OCI-LY7 (cell line): ENCODE measurements at regions not wholly inside any gene's neighbourhood (a gene's known extent, or its start where the extent isn't known, plus 50 kb on each side); places are given as distances from the start of the nearest gene placed in this dataset.

Experiments used
- BruUV-seq: library from RNA; stranded (reverse); fragments of 400-500 nt; replicated peaks from 2 replicates; lab custom pipeline; 2021; lab: Mats Ljungman, UMichigan
- CTCF ChIA-PET: fragments of 300-600 bp; sonication (Branson Sonifier 250); formaldehyde crosslinking; loops from one replicate; lab custom pipeline; 2022; ENCODE audit warnings: antibody characterized with exemption; ENCODE audit not compliant: unreplicated experiment; lab: Charles Lee
- POLR2A ChIA-PET: fragments of 300-600 bp; sonication (Branson Sonifier 250); formaldehyde crosslinking; loops from one replicate; lab custom pipeline; 2022; ENCODE audit warnings: antibody characterized with exemption; lab: Charles Lee
- DNase-seq: peaks from one replicate; pipeline ENCODE4 v3.0.0-alpha.2; 2015; ENCODE audit warnings: low spot score
- H2AFZ ChIP-seq: fragments of 200-600 bp; sonication (generic), shearing (Covaris generic); 2 replicates; pipeline ENCODE4 v1.6.1; 2014; ENCODE audit warnings: mild to moderate bottlenecking, antibody characterized with exemption, low read length, moderate library complexity
- H3K27ac ChIP-seq: fragments of 200-600 bp; sonication (generic); 2 replicates; pipeline ENCODE4 v1.5.1; 2014; ENCODE audit warnings: mixed run types, low read depth, mild to moderate bottlenecking, moderate library complexity, low read length, inconsistent platforms; ENCODE audit not compliant: poor library complexity, severe bottlenecking
- H3K36me3 ChIP-seq: fragments of 200-600 bp; sonication (generic); 2 replicates; pipeline ENCODE4 v1.6.1; 2014; ENCODE audit warnings: mild to moderate bottlenecking, antibody characterized with exemption, low read length, moderate library complexity, mixed read lengths; ENCODE audit not compliant: insufficient read depth
- H3K4me1 ChIP-seq: fragments of 200-600 bp; sonication (generic); 2 replicates; pipeline ENCODE4 v1.5.1; 2014; ENCODE audit warnings: mild to moderate bottlenecking, low read length; ENCODE audit not compliant: insufficient read depth, poor library complexity, severe bottlenecking
- H3K4me2 ChIP-seq: fragments of 200-600 bp; sonication (generic); 2 replicates; pipeline ENCODE4 v1.6.1; 2014; ENCODE audit warnings: mild to moderate bottlenecking, low read length
- H3K4me3 ChIP-seq: fragments of 200-600 bp; sonication (generic); 2 replicates; pipeline ENCODE4 v1.5.1; 2014; ENCODE audit warnings: mild to moderate bottlenecking, low read depth, low read length; ENCODE audit not compliant: poor library complexity, severe bottlenecking
- H3K79me2 ChIP-seq: fragments of 200-600 bp; sonication (generic); 2 replicates; pipeline ENCODE4 v1.6.1; 2016; ENCODE audit warnings: low read depth, mild to moderate bottlenecking, low read length, moderate library complexity, mixed read lengths; ENCODE audit not compliant: insufficient read depth
- H3K9me2 ChIP-seq: fragments of 200-600 bp; sonication (generic); 2 replicates; pipeline ENCODE4 v1.6.1; 2016; ENCODE audit warnings: mild to moderate bottlenecking, low read length, mixed read lengths; ENCODE audit not compliant: insufficient read depth
- H3K9me3 ChIP-seq: fragments of 200-600 bp; sonication (generic); 2 replicates; pipeline ENCODE4 v1.6.1; 2014; ENCODE audit warnings: mild to moderate bottlenecking, mixed run types, low read length, mixed read lengths
- H4K20me1 ChIP-seq: fragments of 200-600 bp; sonication (generic); 2 replicates; pipeline ENCODE4 v1.6.1; 2014; ENCODE audit warnings: mild to moderate bottlenecking, antibody characterized with exemption, low read length, moderate library complexity, mixed read lengths; ENCODE audit not compliant: insufficient read depth
- CTCF ChIP-seq: fragments of 200-600 bp; sonication (generic); conservative IDR thresholded peaks from 2 replicates; pipeline ENCODE4 v1.5.1; 2014; ENCODE audit warnings: mild to moderate bottlenecking, antibody characterized with exemption, low read length, moderate library complexity, mixed read lengths
- EZH2phosphoT487 ChIP-seq: fragments of 200-600 bp; sonication (generic); IDR thresholded peaks from 2 replicates; pipeline ENCODE4 v1.6.1; 2018; ENCODE audit warnings: low read depth, borderline replicate concordance, mild to moderate bottlenecking, mixed run types, antibody characterized with exemption, low read length, moderate library complexity, mixed read lengths
- intact Hi-C: fragments of 100-400 bp; cut with micrococcal nuclease; formaldehyde crosslinking; loops from one replicate; pipeline ENCODE4 v1.10.0; 2022; ENCODE audit not compliant: unreplicated experiment

DNA sequence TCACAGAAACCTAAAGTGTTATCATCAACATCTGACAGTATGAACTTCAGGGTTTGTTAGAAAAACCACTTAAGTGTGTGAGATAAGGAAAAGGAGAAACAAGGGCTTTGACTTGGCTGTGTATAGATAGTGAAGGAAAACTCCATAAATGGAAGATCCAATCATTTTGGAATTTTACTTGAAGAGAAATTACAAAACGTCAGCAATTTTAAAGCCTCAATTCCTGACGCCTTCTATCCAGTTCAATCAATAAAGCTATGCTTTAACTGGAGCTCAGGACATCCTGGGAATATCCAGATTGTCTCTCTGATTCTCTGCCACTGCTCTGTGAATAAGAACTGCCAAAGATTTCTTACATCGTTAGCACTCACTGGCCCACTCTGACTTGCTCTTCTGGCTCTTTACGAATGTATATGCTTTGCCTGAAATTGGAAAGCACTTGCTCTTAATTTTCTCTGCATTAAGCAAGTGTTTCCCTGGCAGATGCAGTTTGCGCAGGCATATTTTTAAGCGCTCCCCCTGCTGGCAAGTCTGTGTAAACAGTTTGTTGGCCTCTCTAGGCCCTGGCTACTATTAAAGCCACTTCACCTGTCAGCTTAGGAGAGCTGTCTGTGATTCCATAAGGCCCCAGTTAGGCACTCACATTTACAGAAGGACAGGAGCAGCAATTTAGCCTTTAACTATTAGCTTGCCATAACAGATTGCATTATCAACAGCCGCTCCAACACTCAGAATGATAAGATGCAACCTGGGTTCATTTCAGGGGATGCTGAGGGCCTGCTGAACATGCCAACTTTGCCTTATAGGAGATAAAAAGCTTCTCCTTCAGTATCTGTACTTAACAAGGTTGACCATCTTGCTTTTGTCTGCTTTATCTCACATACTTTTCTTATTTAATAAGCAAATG lies 251.4 kb upstream of the DDX53 start:
- Histone ChIP-seq H3K9me2 (no peaks in the 10 kb centered on the region), H3K27ac (no peak overlapping the region), H3K9me3 (no peaks in the 10 kb centered on the region), H3K4me1 (no peaks in the 10 kb centered on the region), H3K79me2 (no peaks in the 10 kb centered on the region), H4K20me1 (no peaks in the 10 kb centered on the region), H2AFZ (no peak overlapping the region), H3K36me3 (no peaks in the 10 kb centered on the region), H3K4me3 (no peak overlapping the region), H3K4me2 (no peak overlapping the region)
- ChIA-PET POLR2A (no interaction called here), CTCF (no interaction called here)
- no TSS peak for BruUV-seq
- TF ChIP-seq EZH2phosphoT487 = no peak
- TF ChIP-seq CTCF = peak; percentile 76
- DNase-seq = peak; percentile 39
- intact Hi-C loops = loop anchor here (10.0 kb wide), 1 partner anchor 604 kb away; no protein-coding TSS in a partner anchor

DNA sequence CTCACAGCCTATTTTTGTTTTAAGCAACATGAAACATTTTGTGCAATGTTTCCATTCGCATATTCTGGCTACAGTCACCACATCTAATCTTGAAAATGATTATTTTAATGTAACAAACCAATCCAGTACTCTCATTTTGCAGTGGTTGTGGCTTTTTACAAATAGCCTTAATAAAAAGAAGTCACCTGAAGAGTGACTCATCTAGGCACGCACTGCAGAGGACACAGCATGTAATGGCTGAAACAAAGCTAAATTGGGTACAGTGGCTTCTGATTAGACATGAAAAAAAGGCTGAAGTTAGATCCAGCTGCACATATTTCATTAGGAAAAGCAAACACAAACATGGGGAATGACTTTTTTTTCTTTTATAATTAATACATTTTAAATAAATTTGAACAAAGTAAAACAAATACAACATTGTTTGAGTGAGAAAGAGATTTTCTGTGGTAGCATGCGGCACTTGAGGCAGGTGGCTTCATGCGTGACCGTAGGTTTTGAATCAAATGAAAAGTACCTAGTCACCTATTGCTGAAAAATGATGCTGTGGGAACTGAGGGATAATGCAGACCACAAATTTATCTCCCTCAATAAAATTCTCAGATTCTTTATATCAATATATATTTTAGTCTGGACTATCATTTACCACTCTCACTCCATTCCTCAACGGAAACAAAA lies 240.8 kb upstream of the DDX53 start:
- no peaks in the 10 kb centered on the region for H3K36me3 ChIP-seq
- no peaks in the 10 kb centered on the region for H3K9me3 ChIP-seq
- POLR2A ChIA-PET = no interaction called here
- H2AFZ ChIP-seq = no peak overlapping the region
- no peak overlapping the region for H3K4me2 ChIP-seq
- H3K4me3 ChIP-seq = no peak overlapping the region
- H3K27ac ChIP-seq = no peak overlapping the region
- no peaks in the 10 kb centered on the region for H4K20me1 ChIP-seq
- TF ChIP-seq CTCF = no peak
- no peak for TF ChIP-seq EZH2phosphoT487
- intact Hi-C loops = no loop called here
- no peak for DNase-seq
- no peaks in the 10 kb centered on the region for H3K4me1 ChIP-seq
- CTCF ChIA-PET = no interaction called here
- BruUV-seq = no TSS peak
- H3K9me2 ChIP-seq = no peaks in the 10 kb centered on the region
- H3K79me2 ChIP-seq = no peaks in the 10 kb centered on the region
